ENCODE measurements at regions not wholly inside any gene's neighbourhood (a gene's known extent, or its start where the extent isn't known, plus 50 kb on each side); places are given as distances from the start of the nearest gene placed in this dataset.

GRCh38 chr1:189007824-189008223 is 1469.8 kb downstream of the BRINP3 start:
- DNase-seq = no peak
- 14% methylated on average over 1 of the region's 3 CpGs for WGBS (ENCODE audit: insufficient coverage, low lambda C conversion rate)
- Histone ChIP-seq H3K27ac (ENCODE audit: low read length) (no peak overlapping the region), H3K9me3 (ENCODE audit: control insufficient read depth, low read depth, low read length) (no peaks in the 10 kb centered on the region), H3K4me1 (ENCODE audit: control insufficient read depth, insufficient read depth, low read length) (no peaks in the 10 kb centered on the region), H3K4me3 (ENCODE audit: low read length) (no peak overlapping the region), H3K27me3 (ENCODE audit: control insufficient read depth, insufficient read depth, low read length) (no peaks in the 10 kb centered on the region), H3K36me3 (ENCODE audit: control insufficient read depth, insufficient read depth, low read length) (no peaks in the 10 kb centered on the region)

GRCh38 chr1:189021577-189021976 is 1456.1 kb downstream of the BRINP3 start:
- DNase-seq = no peak
- no peaks in the 10 kb centered on the region for H3K4me1 ChIP-seq (ENCODE audit: control insufficient read depth, insufficient read depth, low read length)
- no peaks in the 10 kb centered on the region for H3K9me3 ChIP-seq (ENCODE audit: control insufficient read depth, low read depth, low read length)
- H3K27ac ChIP-seq (ENCODE audit: low read length) = no peak overlapping the region
- no peak overlapping the region for H3K4me3 ChIP-seq (ENCODE audit: low read length)
- H3K27me3 ChIP-seq (ENCODE audit: control insufficient read depth, insufficient read depth, low read length) = no peaks in the 10 kb centered on the region
- H3K36me3 ChIP-seq (ENCODE audit: control insufficient read depth, insufficient read depth, low read length) = no peaks in the 10 kb centered on the region
- WGBS (ENCODE audit: insufficient coverage, low lambda C conversion rate) = 100% methylated on average over 1 of the region's 5 CpGs

GRCh38 chr1:189022015-189022414 is 1455.6 kb downstream of the BRINP3 start:
- 100% methylated on average over 1 of the region's 4 CpGs for WGBS (ENCODE audit: insufficient coverage, low lambda C conversion rate)
- Histone ChIP-seq H3K36me3 (ENCODE audit: control insufficient read depth, insufficient read depth, low read length) (no peaks in the 10 kb centered on the region), H3K27ac (ENCODE audit: low read length) (no peak overlapping the region), H3K4me1 (ENCODE audit: control insufficient read depth, insufficient read depth, low read length) (no peaks in the 10 kb centered on the region), H3K9me3 (ENCODE audit: control insufficient read depth, low read depth, low read length) (no peaks in the 10 kb centered on the region), H3K27me3 (ENCODE audit: control insufficient read depth, insufficient read depth, low read length) (no peaks in the 10 kb centered on the region), H3K4me3 (ENCODE audit: low read length) (no peak overlapping the region)
- no peak for DNase-seq

GRCh38 chr1:189027512-189027911 is 1450.2 kb downstream of the BRINP3 start:
- Histone ChIP-seq H3K4me3 (ENCODE audit: low read length) (no peak overlapping the region), H3K9me3 (ENCODE audit: control insufficient read depth, low read depth, low read length) (no peaks in the 10 kb centered on the region), H3K27me3 (ENCODE audit: control insufficient read depth, insufficient read depth, low read length) (no peaks in the 10 kb centered on the region), H3K27ac (ENCODE audit: low read length) (no peak overlapping the region), H3K4me1 (ENCODE audit: control insufficient read depth, insufficient read depth, low read length) (peaks cover 2% of the 10 kb centered on the region), H3K36me3 (ENCODE audit: control insufficient read depth, insufficient read depth, low read length) (no peaks in the 10 kb centered on the region)
- WGBS (ENCODE audit: insufficient coverage, low lambda C conversion rate) = 34% methylated on average over 5 of the region's 5 CpGs
- DNase-seq = no peak

- no peak overlapping the region for H3K4me3 ChIP-seq (ENCODE audit: low read length)
- no peak overlapping the region for H3K27ac ChIP-seq (ENCODE audit: low read length)
- no peaks in the 10 kb centered on the region for H3K36me3 ChIP-seq (ENCODE audit: control insufficient read depth, insufficient read depth, low read length)
- DNase-seq = no peak
- H3K27me3 ChIP-seq (ENCODE audit: control insufficient read depth, insufficient read depth, low read length) = no peaks in the 10 kb centered on the region
- no peaks in the 10 kb centered on the region for H3K4me1 ChIP-seq (ENCODE audit: control insufficient read depth, insufficient read depth, low read length)
- H3K9me3 ChIP-seq (ENCODE audit: control insufficient read depth, low read depth, low read length) = no peaks in the 10 kb centered on the region
Observed at GRCh38 chr1:189033169-189033568, 1444.5 kb downstream of the BRINP3 start.

- H3K4me3 ChIP-seq (ENCODE audit: low read length) = no peak overlapping the region
- no peak overlapping the region for H3K27ac ChIP-seq (ENCODE audit: low read length)
Observed at GRCh38 chr1:189036628-189037027, 1441.0 kb downstream of the BRINP3 start.

GRCh38 chr1:189046127-189046526 is 1431.5 kb downstream of the BRINP3 start:
- H3K4me3 ChIP-seq (ENCODE audit: low read length) = no peak overlapping the region
- WGBS (ENCODE audit: insufficient coverage, low lambda C conversion rate) = 45% methylated on average over 1 of the region's 2 CpGs
- no peak for DNase-seq
- no peaks in the 10 kb centered on the region for H3K4me1 ChIP-seq (ENCODE audit: control insufficient read depth, insufficient read depth, low read length)
- no peaks in the 10 kb centered on the region for H3K27me3 ChIP-seq (ENCODE audit: control insufficient read depth, insufficient read depth, low read length)
- no peaks in the 10 kb centered on the region for H3K36me3 ChIP-seq (ENCODE audit: control insufficient read depth, insufficient read depth, low read length)
- no peaks in the 10 kb centered on the region for H3K9me3 ChIP-seq (ENCODE audit: control insufficient read depth, low read depth, low read length)
- H3K27ac ChIP-seq (ENCODE audit: low read length) = no peak overlapping the region

More at GRCh38 chr1:189036628-189037027, 1441.0 kb downstream of the BRINP3 start:
- no peaks in the 10 kb centered on the region for H3K27me3 ChIP-seq (ENCODE audit: control insufficient read depth, insufficient read depth, low read length)
- DNase-seq = no peak
- 40% methylated on average over 1 of the region's 3 CpGs for WGBS (ENCODE audit: insufficient coverage, low lambda C conversion rate)
- H3K9me3 ChIP-seq (ENCODE audit: control insufficient read depth, low read depth, low read length) = no peaks in the 10 kb centered on the region
- H3K4me1 ChIP-seq (ENCODE audit: control insufficient read depth, insufficient read depth, low read length) = no peaks in the 10 kb centered on the region
- no peaks in the 10 kb centered on the region for H3K36me3 ChIP-seq (ENCODE audit: control insufficient read depth, insufficient read depth, low read length)

- Histone ChIP-seq H3K27ac (ENCODE audit: low read length) (no peak overlapping the region), H3K27me3 (ENCODE audit: control insufficient read depth, insufficient read depth, low read length) (no peaks in the 10 kb centered on the region), H3K36me3 (ENCODE audit: control insufficient read depth, insufficient read depth, low read length) (no peaks in the 10 kb centered on the region), H3K4me3 (ENCODE audit: low read length) (no peak overlapping the region), H3K9me3 (ENCODE audit: control insufficient read depth, low read depth, low read length) (no peaks in the 10 kb centered on the region), H3K4me1 (ENCODE audit: control insufficient read depth, insufficient read depth, low read length) (no peaks in the 10 kb centered on the region)
- WGBS (ENCODE audit: insufficient coverage, low lambda C conversion rate) = 43% methylated on average over 2 of the region's 2 CpGs
- DNase-seq = no peak
Observed at GRCh38 chr1:189084811-189085210, 1392.9 kb downstream of the BRINP3 start.

- no peak for DNase-seq
- no peak overlapping the region for H3K4me3 ChIP-seq (ENCODE audit: low read length)
- no peaks in the 10 kb centered on the region for H3K9me3 ChIP-seq (ENCODE audit: control insufficient read depth, low read depth, low read length)
- no peaks in the 10 kb centered on the region for H3K27me3 ChIP-seq (ENCODE audit: control insufficient read depth, insufficient read depth, low read length)
- no peak overlapping the region for H3K27ac ChIP-seq (ENCODE audit: low read length)
- no peaks in the 10 kb centered on the region for H3K36me3 ChIP-seq (ENCODE audit: control insufficient read depth, insufficient read depth, low read length)
- no peaks in the 10 kb centered on the region for H3K4me1 ChIP-seq (ENCODE audit: control insufficient read depth, insufficient read depth, low read length)
Observed at GRCh38 chr1:189103956-189104355, 1373.7 kb downstream of the BRINP3 start.

- H3K4me3 ChIP-seq (ENCODE audit: low read length) = no peak overlapping the region
- no peaks in the 10 kb centered on the region for H3K9me3 ChIP-seq (ENCODE audit: control insufficient read depth, low read depth, low read length)
- H3K36me3 ChIP-seq (ENCODE audit: control insufficient read depth, insufficient read depth, low read length) = no peaks in the 10 kb centered on the region
- 84% methylated on average over 2 of the region's 4 CpGs for WGBS (ENCODE audit: insufficient coverage, low lambda C conversion rate)
- DNase-seq = no peak
- no peaks in the 10 kb centered on the region for H3K4me1 ChIP-seq (ENCODE audit: control insufficient read depth, insufficient read depth, low read length)
- no peak overlapping the region for H3K27ac ChIP-seq (ENCODE audit: low read length)
- H3K27me3 ChIP-seq (ENCODE audit: control insufficient read depth, insufficient read depth, low read length) = no peaks in the 10 kb centered on the region
Observed at GRCh38 chr1:189117072-189117770, 1360.4 kb downstream of the BRINP3 start.

- Histone ChIP-seq H3K4me1 (ENCODE audit: control insufficient read depth, insufficient read depth, low read length) (no peaks in the 10 kb centered on the region), H3K4me3 (ENCODE audit: low read length) (no peak overlapping the region), H3K27me3 (ENCODE audit: control insufficient read depth, insufficient read depth, low read length) (no peaks in the 10 kb centered on the region), H3K9me3 (ENCODE audit: control insufficient read depth, low read depth, low read length) (no peaks in the 10 kb centered on the region), H3K27ac (ENCODE audit: low read length) (no peak overlapping the region), H3K36me3 (ENCODE audit: control insufficient read depth, insufficient read depth, low read length) (no peaks in the 10 kb centered on the region)
- DNase-seq = no peak
- WGBS (ENCODE audit: insufficient coverage, low lambda C conversion rate) = 69% methylated on average over 2 of the region's 2 CpGs
Observed at GRCh38 chr1:189121941-189122340, 1355.7 kb downstream of the BRINP3 start.
